Upper lobe of right lung (tissue), 1 donor: ENCODE measurements at regions not wholly inside any gene's neighbourhood (a gene's known extent, or its start where the extent isn't known, plus 50 kb on each side); places are given as distances from the start of the nearest gene placed in this dataset.

Experiments
- ATAC-seq: fragments of 200-7000 bp; cut with Tn5 transposase; one replicate; pipeline ENCODE4 v1.9.1; 2020; ENCODE audit warnings: mild to moderate bottlenecking, moderate library complexity
- DNase-seq: peaks from one replicate; pipeline ENCODE4 v3.0.0-alpha.2; 2020
- H3K27ac ChIP-seq: fragments of 200-600 bp; one replicate; pipeline ENCODE4 v1.8.0; 2022
- H3K27me3 ChIP-seq: fragments of 200-600 bp; one replicate; pipeline ENCODE4 v1.8.0; 2022; ENCODE audit warnings: mild to moderate bottlenecking
- H3K36me3 ChIP-seq: fragments of 200-600 bp; one replicate; pipeline ENCODE4 v1.8.0; 2022
- H3K4me1 ChIP-seq: fragments of 200-600 bp; one replicate; pipeline ENCODE4 v1.8.0; 2022
- H3K4me3 ChIP-seq: fragments of 200-600 bp; one replicate; pipeline ENCODE4 v1.8.0; 2022; ENCODE audit warnings: mild to moderate bottlenecking
- H3K9me3 ChIP-seq: fragments of 200-600 bp; one replicate; pipeline ENCODE4 v1.8.0; 2022
- CTCF ChIP-seq: fragments of 200-600 bp; IDR thresholded peaks from one replicate; pipeline ENCODE4 v1.8.0; 2022; ENCODE audit warnings: antibody characterized with exemption
- intact Hi-C: fragments of 100-400 bp; cut with DNase I; formaldehyde crosslinking; loops from one replicate; pipeline ENCODE4 v1.11.0; 2022
- donor health status: DM: no; HTN: yes; CAD: no; lungs with severe emphysema.

- ATAC-seq (no peak), DNase-seq (no peak)
- Histone ChIP-seq H3K36me3 (no peaks in the 10 kb centered on the region), H3K27me3 (no peaks in the 10 kb centered on the region), H3K9me3 (no peaks in the 10 kb centered on the region), H3K4me3 (no peak overlapping the region), H3K27ac (no peak overlapping the region), H3K4me1 (no peaks in the 10 kb centered on the region)
- intact Hi-C loops: no loop called here
- TF ChIP-seq CTCF: no peak
Observed at GRCh38 chr3:124043023-124043422, 51.1 kb upstream of the ROPN1 start.

GRCh38 chr3:124044956-124045355 lies 53.0 kb upstream of the ROPN1 start:
- no peak for TF ChIP-seq CTCF
- Histone ChIP-seq H3K27me3 (no peaks in the 10 kb centered on the region), H3K9me3 (no peaks in the 10 kb centered on the region), H3K4me1 (no peaks in the 10 kb centered on the region), H3K4me3 (no peak overlapping the region), H3K27ac (no peak overlapping the region), H3K36me3 (no peaks in the 10 kb centered on the region)
- no peak for DNase-seq
- intact Hi-C loops: no loop called here
- ATAC-seq: no peak

DNA sequence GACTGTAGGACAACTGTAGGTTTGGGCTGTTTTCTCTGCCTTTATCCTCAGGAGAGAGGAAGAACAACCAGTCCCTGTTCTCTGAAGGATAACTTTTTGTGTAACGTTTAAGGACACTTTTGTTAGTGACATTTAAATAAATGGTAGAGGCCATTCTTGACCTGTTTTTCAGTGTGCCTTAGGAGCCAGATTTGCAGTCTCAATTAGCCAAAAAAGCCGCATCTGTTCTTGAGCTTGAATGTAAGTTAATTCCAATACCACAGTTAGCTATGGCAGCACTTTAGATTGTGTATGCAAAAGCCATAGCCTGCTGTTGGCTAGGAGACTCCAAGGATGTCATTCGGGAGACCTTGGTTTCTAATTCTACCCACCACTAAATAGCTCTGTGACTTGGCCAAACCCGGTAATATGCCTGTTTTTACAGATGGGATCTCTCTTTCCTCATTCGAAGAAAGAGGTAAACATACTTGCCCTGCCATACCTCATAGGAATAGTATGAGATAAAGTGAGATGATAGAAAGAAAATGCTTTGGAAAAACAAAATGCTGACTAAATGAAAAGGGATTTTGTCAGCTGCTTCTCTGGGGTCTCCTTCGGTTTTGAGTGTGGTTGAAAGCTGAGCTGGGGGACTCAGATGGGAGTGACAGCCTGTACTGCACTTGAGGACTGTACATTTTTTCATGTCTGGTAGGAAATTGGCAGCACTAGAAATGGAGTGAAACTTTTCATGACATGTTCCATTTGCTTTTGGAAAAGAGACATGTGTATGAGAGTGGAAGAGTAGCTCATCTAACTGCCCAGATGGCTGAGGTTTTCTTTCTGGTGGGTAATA lies 57.3 kb upstream of the ROPN1 start:
- TF ChIP-seq CTCF: no peak
- Histone ChIP-seq H3K4me1 (no peaks in the 10 kb centered on the region), H3K27ac (no peak overlapping the region), H3K27me3 (no peaks in the 10 kb centered on the region), H3K36me3 (no peaks in the 10 kb centered on the region), H3K9me3 (no peaks in the 10 kb centered on the region), H3K4me3 (no peak overlapping the region)
- no peak for ATAC-seq
- DNase-seq: no peak
- intact Hi-C loops: no loop called here

DNA sequence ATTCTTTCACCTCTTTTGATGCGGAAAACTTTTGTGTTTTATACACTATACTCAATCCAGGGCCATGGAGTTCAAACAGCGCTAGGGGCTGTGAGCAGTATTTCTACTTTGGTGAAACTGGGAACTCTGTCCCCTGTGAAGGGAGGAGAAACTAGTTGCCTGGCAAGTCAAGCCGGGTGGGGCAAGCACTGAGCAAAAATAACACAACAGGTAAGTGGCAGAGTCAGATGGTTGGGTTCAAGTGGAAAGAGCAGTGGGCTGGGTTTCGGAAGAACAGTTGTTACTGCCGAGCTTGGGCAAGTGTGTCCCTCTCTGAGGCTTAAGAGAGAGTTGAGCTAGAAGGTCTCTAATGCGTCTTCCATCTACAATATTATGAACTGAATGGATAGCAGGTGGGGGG lies 59.7 kb upstream of the ROPN1 start:
- H3K36me3 ChIP-seq: no peaks in the 10 kb centered on the region
- H3K4me3 ChIP-seq: no peak overlapping the region
- H3K27ac ChIP-seq: no peak overlapping the region
- TF ChIP-seq CTCF: no peak
- DNase-seq (no peak), ATAC-seq (no peak)
- no peaks in the 10 kb centered on the region for H3K27me3 ChIP-seq
- H3K9me3 ChIP-seq: no peaks in the 10 kb centered on the region
- no peaks in the 10 kb centered on the region for H3K4me1 ChIP-seq
- intact Hi-C loops: no loop called here

DNA sequence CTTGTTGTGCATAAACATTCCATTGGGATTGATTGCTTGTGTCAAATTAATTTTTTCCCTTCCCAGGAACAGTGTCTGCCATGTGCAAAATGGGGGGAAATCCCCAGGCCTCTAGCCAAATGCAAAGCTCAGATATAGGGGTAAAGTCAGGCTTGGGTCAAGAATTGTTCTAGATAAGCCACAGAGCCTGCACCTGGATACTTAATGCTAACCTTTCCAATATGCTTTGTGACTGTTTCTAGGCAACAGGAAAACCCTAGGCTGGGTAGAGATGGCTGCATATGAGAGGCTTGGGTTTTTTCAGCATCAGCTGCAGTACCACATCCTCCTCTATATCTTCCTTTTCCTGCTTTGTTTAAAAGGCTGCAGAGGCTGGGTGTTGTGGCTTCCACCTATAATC lies 61.9 kb upstream of the ROPN1 start:
- DNase-seq (no peak), ATAC-seq (no peak)
- Histone ChIP-seq H3K4me3 (no peak overlapping the region), H3K27ac (no peak overlapping the region), H3K27me3 (no peaks in the 10 kb centered on the region), H3K36me3 (no peaks in the 10 kb centered on the region), H3K4me1 (no peaks in the 10 kb centered on the region), H3K9me3 (no peaks in the 10 kb centered on the region)
- no peak for TF ChIP-seq CTCF
- intact Hi-C loops: no loop called here

- no peaks in the 10 kb centered on the region for H3K27me3 ChIP-seq
- peaks cover under 1% of the 10 kb centered on the region for H3K4me1 ChIP-seq
- ATAC-seq (no peak), DNase-seq (no peak)
- no peak overlapping the region for H3K27ac ChIP-seq
- no peaks in the 10 kb centered on the region for H3K36me3 ChIP-seq
- no peaks in the 10 kb centered on the region for H3K9me3 ChIP-seq
- intact Hi-C loops: no loop called here
- no peak overlapping the region for H3K4me3 ChIP-seq
- TF ChIP-seq CTCF: no peak
Observed at GRCh38 chr3:124056846-124057245, 64.9 kb upstream of the ROPN1 start.
